HG03175 (cell line): ENCODE measurements at regions not wholly inside any gene's neighbourhood (a gene's known extent, or its start where the extent isn't known, plus 50 kb on each side); places are given as distances from the start of the nearest gene placed in this dataset.
"Not testable (repeated sequence)": the region's sequence is repeated elsewhere in the genome, so short reads cannot be mapped to it uniquely, and the experiment has no call there.

Experiments used
- ATAC-seq: cut with Tn5 transposase; IDR thresholded peaks from one replicate; pipeline ENCODE4 v1.9.1; 2021; ENCODE audit warnings: mild to moderate bottlenecking, moderate library complexity; ENCODE audit not compliant: unreplicated experiment

DNA sequence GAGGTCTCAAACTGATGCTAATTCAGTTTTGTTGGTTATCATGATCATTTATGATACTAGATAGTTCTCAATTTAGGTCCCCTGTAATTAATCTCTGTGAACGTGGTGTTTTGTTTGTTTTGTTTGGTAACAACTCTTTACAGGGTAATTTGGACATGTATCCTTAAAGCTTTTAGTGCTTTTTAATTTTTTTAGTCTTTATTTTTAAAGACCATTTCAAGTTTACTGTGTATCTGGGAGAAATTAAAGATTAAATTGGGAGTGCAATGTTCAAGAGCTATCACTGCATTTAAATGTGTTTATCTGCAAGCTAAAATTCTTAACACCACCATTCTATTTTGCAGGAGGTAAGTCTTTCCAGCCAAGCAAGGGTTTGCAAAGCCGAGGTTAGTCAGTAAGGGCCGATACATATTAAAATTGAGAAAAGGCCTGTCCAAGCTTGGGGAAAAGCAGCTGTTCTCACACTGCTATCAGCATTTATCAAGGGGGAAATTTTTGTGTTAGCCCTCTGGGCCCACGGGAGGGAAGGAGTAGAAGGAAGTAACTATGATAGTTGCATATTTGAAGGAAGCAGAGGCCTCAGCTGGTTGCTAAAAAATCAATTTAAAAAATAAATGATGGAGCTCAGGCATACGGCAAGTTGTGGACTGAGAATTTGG, 59.3 kb upstream of the ZNF217 start:
- peak; percentile 7 for ATAC-seq

DNA sequence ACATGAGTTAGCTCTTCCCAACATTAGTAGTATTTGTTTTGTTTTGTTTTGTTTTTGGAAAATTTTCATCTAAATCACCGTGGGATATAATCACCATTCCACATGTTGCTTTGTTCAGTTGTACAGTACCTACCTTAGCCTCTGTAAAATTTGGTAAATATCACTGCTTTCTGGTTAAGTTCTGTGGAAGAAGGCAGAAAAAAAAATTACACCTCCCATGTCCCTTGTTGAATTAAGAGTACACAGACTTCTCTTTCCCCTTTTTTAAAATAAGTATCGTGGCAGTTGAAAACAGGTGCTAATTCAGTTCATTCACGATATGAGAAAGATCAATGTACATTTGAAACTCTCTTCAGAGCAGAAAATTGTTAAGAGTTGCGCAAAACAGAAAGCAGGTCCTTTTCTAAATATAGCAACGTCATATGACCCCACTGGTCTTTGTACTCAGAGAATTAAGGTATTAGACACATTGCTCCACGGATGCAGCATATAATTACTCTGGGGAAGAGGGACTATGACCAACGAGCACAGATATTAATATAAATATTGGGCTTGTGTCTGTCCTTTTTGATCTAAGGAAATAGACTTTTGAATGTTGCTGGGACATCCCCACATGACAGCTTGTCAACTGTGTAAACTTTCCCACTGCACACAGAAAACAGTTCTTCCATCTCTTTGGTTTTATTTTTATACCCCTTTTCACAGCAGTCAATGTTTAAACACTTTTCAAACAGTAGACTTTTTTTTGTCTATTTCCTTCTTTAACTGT, 58.6 kb upstream of the ZNF217 start:
- peak; percentile 78 for ATAC-seq

DNA sequence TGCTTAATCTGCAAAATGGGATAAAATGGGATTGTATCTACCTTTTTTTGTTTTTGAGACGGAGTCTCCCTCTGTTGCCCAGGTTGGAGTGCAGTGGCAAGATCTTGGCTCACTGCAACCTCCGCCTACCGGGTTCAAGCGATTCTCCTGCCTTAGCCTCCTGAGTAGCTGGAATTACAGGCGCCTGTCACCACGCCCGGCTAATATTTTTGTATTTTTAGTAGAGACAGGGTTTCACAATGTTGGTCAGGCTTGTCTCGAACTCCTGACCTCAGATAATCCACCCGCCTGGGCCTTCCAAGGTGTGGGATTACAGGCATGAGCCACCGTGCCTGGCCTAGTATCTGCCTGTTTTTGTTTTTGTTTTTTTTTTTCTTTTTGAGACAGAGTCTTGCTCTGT, 55.9 kb upstream of the ZNF217 start:
- ATAC-seq, result not testable (repeated sequence)

DNA sequence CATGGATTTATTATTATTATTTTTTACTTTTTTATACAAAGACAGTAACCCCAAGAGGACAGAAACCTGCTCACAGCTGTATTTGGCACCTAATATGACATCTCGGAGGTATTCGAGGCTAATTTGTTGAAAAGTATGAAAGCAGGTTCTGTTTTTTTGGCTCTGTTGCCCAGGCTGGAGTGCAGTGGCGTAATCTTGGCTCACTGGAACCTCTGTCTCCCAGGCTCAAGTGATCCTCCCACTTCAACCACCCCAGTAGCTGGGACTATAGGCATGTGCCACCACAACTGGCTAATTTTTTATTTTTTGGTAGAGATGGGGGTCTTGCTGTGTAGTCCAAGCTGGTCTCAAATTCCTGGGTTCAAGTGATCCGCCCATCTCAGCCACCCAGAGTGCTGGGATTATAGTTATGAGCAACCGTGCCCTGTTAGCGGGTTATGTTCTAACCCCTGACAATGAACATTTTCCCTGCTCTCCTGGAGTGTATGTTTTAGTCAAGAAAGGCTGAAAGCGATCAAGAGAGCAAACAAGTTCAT, 53.7 kb upstream of the ZNF217 start:
- ATAC-seq, result no peak

DNA sequence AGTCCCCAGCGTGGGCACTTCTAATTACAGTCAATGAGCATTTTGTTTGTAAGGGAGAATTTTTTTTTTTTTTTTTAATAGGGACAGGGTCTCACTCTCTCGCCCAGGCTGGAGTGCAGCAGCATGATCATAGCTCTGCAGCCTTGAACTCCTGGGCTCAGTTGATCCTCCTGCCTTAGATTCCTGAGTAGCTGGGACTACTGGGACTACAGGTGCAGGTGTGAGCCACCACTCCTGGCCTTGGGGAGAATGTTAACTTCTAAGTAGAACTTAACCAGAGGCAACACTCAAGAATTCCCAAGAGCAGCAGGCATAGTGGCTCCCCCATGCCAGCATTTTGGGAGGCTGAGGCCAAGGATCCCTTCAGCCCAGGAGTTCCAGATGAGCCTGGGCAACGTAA, 52.9 kb upstream of the ZNF217 start:
- no peak for ATAC-seq

DNA sequence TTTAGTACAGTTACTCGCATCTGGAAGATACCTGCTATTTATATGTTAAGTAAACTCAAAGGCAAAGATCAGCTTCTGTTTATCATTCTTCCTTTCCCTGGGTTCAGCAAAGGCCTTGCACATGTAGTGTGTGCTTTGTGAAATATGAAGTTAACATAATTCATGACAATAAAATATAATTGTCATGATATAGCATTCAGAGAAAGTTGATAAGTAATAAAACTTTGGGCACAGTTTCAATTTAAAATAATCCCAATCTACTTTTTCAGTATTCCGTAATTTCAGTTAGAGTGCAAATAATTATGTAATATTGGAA, 51.9 kb upstream of the ZNF217 start:
- no peak for ATAC-seq

DNA sequence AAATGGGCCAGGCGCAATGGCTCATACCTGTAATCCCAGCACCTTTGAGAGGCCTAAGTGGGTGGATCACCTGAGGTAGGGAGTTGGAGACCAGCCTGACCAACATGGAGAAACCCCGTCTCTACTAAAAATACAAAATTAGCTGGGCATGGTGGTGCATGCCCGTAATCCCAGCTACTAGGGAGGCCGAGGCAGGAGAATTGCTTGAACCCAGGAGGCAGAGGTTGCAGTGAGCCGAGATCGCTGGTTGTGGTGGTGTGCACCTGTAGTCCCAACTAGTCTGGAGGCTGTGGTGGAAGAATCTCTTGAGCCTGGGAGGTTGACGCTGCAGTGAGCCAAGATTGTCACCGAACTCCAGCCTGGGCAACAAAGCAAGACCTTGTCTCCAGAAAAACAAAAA, 50.5 kb upstream of the ZNF217 start:
- not testable (repeated sequence) for ATAC-seq
